DMS114 treated with DMSO at 0.1 percent for 48 hours (cell line): ENCODE measurements at regions not wholly inside any gene's neighbourhood (a gene's known extent, or its start where the extent isn't known, plus 50 kb on each side); places are given as distances from the start of the nearest gene placed in this dataset.

Source experiments
- DNase-seq: peaks from one replicate; lab custom pipeline; 2025; ENCODE audit not compliant: unreplicated experiment; lab: John Stamatoyannopoulos, UW

DNA sequence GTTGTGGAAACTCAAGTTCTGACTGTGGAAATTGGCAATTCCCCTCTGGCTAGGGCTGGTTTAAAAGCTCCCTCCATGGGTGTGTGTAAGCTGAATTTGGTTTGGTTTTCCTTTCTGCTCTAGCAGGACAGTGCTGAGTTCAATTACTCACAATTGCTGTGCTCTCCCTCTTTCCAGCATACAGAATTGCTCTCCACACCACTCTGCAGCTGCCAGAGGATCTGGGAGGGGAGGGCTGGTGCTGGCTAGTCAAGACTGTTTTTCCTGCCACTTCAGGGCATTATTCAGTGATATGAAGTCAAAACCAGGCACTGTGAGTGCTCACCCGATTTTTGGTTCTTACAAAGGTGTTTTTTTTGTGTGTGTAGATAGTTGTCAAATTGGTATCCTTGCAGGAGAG lies 336.9 kb upstream of the SLC24A2 start:
- no peak for DNase-seq

DNA sequence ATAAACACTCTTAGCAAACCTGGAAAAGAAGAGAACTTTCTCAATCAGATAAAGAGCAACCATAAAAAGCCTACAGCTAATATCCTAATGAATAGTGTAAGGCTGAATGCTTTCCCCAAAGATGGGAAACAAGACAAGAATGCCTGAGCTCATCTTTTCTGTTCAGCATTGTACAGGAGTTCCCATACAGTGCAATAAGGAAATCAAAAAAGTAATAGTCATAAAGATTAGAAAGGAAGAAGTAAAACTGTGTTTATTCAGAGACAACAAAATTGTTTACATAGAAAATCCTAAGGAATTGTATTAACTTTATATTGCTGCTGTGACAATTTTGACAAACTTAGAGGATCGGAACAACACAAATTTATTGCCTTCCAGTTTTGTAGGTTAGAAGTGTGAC lies 330.7 kb upstream of the SLC24A2 start:
- no peak for DNase-seq

DNA sequence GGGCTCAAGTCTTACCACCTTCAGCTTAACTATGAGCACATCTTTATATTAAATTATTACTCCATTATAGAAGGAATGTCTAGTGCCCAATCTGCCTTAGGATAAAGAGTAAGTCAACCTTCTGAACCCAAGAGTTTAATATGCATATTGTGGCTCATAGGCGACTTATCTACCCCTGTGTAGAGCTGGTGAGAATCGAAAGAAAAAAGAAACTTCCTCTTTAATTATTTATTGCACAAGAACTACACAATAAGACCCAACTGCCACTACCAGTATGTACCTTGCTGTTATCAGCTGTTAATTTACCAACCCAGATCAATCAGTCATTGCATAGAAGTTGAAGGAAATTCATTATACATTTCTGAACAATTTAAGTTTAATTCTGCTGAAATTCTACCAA lies 329.1 kb upstream of the SLC24A2 start:
- no peak for DNase-seq

DNA sequence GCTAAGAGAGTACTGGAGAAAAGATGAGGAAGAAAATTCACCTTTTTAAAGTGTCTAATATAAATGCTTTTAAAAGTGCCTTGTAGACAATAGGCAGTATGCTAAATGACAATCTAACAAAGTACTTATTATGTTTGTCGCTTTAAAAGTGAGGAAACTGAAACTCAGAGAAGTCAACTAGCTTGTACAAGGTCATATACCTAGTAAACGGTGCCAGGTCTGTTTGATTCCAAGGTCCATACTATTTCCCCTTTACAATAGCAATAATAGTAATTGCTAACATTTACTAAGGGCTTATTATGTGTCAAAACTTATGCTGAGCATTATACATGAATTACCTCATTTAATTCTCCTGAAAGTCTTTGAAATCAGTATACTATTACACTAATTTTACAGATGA lies 328.6 kb upstream of the SLC24A2 start:
- DNase-seq, result no peak

DNA sequence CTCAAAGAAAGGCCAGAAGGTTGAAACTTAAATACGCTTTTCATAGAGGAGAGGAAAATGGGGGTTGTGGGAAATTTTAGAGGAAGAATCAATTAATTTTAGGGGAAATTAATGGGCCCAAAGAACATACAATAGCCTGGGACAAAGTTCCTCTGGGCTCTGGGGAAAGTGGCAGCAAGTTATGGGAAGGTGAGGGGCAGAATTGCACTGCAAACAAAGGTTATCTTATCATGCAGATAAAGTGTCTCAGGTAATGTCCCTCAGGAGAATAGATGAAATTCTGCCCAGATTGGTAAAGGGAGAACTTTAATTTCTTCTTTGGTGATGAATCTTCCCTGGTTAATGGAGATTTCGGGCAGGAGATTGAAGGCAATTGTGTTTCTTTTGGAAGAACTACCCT lies 326.1 kb upstream of the SLC24A2 start:
- no peak for DNase-seq

DNA sequence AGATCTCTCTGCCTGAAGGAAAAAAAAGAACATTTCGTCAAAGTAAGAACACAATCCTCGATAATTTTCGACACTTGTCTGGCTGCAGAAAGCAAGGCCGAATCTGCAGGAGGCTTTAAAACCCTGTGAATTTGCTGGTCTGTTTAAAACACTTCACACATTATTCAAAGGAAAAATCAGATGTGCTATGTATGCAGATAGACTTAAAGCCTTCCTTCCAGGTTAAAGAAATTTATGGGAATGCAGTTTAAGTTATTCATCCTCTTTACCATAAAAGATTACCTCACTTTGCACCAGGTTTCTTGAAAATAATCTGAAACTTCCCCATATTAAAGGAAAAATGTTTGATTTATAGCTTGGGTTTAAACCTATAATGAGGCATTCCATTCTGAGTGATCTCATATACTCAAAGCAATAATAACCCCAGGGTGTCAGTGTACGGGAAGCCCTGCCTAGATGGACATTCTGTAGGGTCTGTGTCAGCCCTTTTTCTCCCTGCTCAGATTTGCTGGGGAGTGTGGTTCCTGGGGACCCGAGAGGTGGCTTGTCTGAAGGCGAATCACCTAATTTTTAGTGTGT lies 323.5 kb upstream of the SLC24A2 start:
- DNase-seq, result no peak

DNA sequence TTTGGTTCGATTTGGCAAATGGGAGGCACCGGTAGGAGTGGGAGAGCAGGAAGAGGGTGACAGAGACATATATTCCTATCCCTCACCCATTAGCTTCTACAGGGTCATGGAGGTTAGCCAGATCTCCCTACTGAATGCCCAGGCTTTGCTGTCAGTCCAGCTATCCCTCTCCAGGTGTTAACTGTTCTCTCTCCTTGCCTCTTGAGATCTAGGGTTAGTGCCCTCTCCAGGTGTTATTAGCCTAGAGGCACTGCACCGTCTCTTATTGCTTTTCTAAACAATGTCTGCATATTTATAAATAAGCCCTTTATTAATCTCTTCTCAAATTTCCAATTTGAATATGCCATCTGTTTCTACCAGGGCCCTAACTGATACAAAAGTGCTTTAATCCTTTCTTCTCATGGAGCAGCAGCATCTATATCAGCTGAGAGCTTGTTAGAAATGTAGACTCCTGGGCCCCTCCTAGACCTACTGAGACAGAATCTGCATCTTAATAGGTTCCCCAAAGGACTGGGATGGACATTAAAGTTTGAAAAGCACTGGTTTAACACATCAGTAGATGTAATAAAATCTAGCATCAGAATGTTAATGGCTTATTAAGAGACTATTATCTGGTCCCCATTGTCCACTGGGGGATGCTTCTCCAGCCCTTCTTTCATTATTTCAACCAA lies 322.5 kb upstream of the SLC24A2 start:
- no peak for DNase-seq

DNA sequence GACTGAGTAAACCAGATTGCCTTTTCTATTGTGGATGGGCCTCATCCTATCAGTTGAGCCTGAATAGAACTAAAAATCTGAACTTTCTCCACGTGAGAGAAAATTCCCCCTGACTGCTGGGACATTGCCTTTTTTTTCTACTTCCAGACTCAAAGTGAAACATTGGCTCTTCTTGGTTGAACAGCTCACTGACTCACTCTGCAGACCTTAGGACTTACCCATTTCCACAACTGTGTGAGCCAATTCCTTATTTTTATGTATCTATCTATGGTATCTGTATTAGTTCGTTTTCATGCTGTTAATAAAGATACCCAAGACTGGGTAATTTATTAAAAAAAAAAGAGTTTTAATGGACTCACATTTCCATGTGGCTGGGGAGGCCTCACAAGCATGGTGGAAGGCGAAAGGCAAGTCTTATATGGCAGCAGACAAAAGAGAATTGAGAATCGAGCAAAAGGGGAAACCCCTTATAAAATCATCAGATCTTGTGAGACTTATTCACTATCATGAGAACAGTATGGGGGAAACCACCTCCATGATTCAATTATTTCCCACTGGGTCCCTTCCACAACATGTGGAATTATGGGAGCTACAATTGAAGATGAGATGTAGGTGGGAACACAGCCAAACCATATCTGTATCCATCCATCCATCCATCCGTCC lies 306.7 kb upstream of the SLC24A2 start:
- DNase-seq, result no peak

DNA sequence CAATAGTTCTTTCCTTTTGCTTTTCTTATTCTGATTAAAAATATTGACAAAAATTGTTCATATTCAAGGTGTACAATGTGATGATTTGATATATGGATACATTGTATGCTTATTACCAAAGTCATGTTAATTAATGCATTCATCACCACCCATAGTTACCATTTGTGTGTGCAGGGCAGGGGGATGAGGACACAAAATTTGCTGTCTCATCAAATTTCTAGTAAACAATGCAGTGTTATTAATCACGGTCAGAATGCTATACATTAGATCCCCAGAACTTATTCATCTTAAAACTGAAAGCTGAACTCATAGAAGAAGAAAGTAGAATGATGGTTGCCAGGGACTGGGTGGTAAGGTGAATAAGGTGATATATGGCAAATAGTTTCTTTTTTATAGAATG lies 303.7 kb upstream of the SLC24A2 start:
- no peak for DNase-seq

DNA sequence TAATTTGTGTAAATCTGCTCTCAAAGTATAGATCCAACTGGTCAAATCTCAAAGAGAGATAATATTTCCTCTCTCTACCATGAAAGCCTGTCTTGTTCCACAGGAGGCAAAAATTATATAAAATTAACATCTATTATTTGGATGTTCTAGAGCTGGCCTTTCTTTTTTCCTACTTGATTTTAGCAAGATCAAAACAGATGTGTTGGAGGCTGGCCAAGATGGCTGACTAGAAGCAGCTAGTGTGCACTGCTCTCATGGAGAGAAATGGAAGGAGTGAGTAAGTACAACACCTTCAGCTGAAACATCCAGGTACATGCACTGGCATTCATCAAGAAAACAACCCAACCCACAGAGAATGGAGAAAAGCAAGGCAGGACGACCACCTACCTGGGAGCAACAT lies 298.6 kb upstream of the SLC24A2 start:
- DNase-seq, result no peak

DNA sequence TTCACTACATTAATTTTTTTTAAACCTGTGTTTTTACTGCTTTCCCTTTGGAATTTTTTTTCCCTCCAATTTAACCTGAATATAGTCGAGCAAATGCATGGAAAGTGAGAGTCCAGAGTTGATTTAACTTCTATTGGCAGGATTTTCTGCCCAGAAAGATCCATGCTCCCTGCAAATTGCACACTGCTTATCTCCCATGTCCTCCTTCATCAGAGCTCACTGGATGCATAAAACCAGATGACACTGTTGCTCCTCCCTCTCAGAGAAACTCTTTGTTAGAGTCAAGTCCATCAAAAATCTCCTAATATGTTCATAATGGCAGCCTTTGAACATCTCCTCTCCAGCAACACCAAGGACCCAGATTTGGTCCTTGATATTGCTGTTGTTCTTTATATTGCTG lies 297.0 kb upstream of the SLC24A2 start:
- DNase-seq, result no peak

DNA sequence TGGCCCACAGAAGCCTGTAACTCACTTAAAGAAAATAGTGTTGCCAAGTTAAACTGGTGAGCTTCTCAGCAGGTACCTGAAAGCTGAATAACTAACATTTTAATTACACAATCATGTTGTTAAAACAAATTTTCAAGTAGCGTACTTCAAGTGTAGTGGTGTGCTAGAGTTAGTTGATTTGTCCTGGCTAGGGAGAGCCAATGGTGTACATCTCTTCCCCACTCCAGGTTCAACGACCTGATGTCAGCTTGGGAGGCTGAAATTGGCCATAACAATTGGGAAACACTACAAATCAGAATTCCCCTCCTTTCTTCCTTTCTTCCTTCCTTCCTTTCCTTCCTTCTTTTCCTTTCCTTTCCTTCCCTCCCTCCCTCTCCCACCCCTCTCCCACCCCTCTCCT lies 295.3 kb upstream of the SLC24A2 start:
- no peak for DNase-seq

DNA sequence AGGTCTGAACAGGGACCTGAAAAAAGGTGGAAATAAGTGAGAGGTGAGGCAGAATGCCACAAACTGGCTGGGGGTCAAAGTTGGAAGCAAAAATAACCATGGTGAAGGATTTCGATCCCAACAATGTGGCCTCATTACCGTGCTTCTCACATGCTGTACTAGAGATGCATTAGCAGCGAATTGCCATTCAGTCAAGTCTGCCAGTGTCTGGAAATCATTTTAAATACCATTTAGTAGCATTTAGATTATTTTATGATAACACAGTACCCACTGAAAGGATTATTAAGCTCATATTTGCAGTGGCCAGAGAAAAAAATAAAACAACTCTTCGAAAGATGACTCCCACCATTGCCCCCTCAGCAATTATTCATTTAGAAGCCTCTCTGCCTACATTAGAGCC lies 294.6 kb upstream of the SLC24A2 start:
- DNase-seq, result no peak

DNA sequence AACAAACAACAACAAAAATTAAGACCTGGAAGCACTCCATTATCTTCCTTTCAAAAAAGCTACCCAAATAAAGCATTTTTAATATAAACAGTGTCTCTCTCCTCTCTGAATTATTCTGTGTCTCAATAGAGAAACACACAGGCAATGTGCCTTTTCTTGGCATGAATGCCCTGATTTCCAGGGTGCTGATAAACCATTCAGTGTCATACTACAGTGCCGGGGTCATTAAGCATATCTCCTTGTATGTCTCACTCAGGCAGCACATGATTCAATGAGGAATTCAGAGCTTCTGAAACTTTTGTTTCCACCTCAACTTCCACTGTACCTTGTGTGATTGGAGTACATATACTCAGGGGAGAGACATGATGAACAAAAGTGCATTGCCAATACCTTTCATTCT lies 294.0 kb upstream of the SLC24A2 start:
- DNase-seq, result no peak

DNA sequence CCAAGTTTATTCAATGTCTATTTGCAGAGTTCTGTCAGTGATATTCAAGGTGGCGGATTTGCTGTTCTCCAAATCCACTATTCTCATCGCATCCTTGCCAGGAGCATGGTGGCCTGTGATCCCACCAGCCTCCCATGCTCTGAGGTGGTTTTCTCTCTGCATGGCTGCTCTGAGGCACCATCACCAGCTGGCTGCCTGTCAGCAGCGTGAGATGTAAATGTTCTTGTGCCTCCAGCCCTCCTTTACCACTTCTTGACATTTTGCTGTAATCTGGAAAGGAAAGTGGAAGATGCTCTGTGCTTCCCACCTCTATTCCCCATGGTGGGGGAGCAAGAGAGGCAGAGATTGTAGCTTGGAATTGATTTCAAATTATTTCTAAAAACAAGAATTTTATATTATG lies 293.6 kb upstream of the SLC24A2 start:
- DNase-seq, result no peak

DNA sequence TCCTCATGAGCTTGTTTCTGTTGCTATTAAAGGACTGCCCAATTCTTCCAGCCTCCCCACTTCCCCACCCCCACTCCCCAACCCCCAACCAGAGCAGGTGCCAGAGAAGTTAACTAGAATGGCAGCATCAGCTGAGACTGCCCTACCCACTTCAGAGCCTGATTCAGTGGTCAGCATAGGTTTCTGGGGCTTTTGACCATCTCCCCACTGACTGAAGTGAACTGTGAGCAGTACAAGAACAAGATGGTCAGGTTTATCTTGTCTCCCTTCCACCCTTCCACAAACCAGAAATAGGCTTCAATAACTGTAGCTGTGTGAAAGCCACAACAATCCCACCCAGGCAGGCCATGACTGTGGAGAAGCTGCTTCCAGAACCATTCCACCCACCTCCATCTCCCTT lies 289.4 kb upstream of the SLC24A2 start:
- no peak for DNase-seq

DNA sequence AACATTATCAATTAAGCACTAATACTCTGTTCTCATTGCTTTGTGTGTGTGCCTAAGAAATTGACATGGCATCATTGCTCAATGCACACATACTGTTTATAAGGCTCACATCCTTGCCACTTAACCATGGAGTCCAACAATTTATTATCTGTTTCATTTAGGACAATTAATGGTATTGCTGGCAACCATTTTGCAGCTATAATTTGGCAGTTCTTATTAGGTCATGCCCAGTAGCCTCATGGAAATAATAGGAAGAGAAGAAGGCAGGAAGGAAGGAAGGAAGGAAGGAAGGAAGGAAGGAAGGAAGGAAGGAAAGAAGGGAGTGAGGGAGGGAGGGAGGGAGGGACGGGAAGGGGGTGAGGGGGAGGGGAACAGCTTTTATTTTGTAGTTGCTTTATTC lies 285.5 kb upstream of the SLC24A2 start:
- DNase-seq, result no peak

DNA sequence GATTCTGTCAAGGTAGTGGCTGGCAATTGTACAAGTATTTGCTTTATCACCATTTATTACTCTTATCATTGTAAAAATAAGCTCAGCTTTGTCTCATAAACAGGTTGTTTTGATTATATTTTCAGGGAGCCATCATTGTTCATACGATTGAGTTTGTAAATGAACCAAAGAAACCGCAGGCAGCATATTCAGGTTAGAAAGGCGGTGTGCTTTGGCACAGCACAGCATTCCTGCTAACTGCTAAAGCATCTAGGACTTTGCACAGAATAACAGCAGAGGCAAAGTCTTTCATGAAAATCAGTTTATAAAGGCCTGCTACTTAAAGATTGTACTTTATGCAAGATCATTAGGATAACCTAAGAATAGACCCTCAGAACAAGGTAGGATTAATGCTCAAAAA lies 281.5 kb upstream of the SLC24A2 start:
- no peak for DNase-seq

DNA sequence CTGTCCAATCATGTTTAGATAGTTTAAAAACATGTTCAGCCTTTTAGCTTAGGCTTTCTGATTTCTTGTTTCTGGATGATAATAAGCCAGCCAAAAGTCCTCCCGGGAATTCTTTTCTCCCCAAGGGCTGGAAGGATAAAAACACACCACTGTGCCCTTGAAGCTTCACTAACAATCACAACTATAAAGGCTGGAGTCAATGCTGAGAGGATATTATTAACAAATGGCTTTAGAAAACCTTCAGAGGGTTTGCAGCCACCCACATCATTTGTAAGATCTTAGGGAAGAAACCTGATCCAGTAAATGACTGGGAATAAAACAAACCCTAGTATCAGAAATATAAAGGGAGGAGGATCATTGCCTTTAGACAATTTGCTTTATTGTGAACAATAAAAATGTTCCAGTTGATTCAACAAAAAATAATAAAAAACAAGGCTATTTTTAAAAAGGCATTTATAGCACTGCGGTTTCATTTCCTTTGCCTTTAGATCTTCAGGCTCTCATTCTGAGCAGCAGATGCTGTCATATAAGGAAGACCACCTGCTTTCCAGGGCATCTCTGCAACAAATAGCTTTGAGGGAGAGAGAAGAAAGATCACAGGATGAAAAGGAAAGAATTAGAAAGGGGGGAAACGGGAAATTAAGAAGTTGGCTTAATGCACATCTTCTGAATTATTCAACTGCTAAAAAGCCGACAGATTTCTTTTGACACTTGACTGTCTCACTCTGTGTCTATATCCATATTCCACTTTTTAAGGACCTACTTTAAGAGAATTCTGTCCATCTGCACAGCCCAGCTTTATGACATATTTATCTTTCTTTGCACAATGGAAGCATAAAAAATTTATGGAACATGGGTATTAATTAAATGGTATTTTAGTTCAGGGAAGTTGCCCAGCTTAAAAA lies 277.2 kb upstream of the SLC24A2 start:
- no peak for DNase-seq

DNA sequence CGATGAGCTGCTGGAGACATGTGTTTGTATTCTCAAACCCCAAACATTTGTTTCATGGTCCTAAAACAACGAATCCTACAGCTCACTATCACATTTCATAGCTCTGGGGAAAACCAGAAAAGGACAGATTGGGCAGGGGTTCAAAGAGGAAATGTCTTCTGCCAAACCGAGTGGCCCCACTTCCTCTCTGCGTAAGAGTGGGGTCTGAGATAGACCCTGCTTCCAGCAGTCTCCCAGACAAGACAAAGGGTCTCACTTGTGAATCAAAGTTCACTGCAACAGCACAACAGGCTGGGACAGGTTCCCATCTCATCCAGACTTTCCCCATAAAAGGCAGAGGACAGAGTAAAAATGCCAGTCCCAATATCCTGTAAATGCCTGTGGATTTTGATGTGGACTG lies 276.2 kb upstream of the SLC24A2 start:
- DNase-seq, result no peak

DNA sequence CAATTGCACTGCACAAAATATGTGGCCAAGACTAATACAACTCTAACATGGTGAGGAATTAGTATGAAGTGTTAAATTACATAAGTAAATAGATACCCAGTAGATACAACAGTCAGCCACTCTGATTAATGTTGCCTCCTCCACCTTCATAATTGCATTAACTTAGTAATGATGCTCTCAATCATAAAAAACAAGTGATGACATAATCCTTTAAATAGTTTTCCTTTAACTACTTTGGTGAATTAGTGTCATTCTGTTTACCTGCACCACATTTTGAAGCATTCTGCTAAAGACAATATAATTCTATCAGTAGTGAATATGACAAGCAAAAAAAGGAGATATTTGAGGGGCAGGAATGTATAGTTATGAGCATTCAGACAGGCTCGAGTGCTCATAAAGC lies 265.9 kb upstream of the SLC24A2 start:
- no peak for DNase-seq

DNA sequence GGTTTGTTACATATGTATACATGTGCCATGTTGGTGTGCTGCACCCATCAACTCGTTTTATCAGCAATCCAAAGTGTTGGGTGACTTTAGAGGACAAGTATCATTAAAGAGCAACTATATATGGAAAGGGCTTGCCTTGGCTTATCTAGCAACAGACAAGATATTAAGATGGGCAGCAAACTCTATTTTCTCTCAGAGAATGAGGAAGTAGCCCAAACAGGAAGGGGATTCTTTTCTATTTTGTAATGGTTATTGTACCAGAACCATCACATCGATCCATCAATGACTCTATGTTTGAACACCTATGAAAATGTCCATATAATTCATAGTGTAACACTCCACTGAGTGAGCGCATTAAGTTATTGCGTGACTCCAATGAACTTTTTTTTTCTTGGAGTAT lies 260.1 kb upstream of the SLC24A2 start:
- no peak for DNase-seq
